ENCODE measurements at regions not wholly inside any gene's neighbourhood (a gene's known extent, or its start where the extent isn't known, plus 50 kb on each side); places are given as distances from the start of the nearest gene placed in this dataset.

GRCh38 chr12:45586486-45586885, 143.0 kb upstream of the ARID2 start:
- Histone ChIP-seq H3K4me1 (no peaks in the 10 kb centered on the region), H3K27ac (no peak overlapping the region), H3K36me3 (no peaks in the 10 kb centered on the region), H3K9me3 (no peaks in the 10 kb centered on the region), H3K27me3 (no peaks in the 10 kb centered on the region), H3K4me3 (no peak overlapping the region)
- intact Hi-C loops (cut with DNase I; ENCODE audit: low total_unique reads), result no loop called here
- DNase-seq, result no peak
- no peak for TF ChIP-seq CTCF (IDR thresholded peaks at IDR 0.05)

GRCh38 chr12:45587012-45587411, 142.5 kb upstream of the ARID2 start:
- no peaks in the 10 kb centered on the region for H3K9me3 ChIP-seq
- no peaks in the 10 kb centered on the region for H3K36me3 ChIP-seq
- DNase-seq, result no peak
- intact Hi-C loops (cut with DNase I; ENCODE audit: low total_unique reads), result no loop called here
- no peak for TF ChIP-seq CTCF (IDR thresholded peaks at IDR 0.05)
- no peak overlapping the region for H3K4me3 ChIP-seq
- no peaks in the 10 kb centered on the region for H3K4me1 ChIP-seq
- peaks cover 0 to 2% of the 10 kb centered on the region in 2 donors for H3K27me3 ChIP-seq
- no peak overlapping the region for H3K27ac ChIP-seq

- Histone ChIP-seq H3K36me3 (no peaks in the 10 kb centered on the region), H3K4me3 (no peak overlapping the region), H3K9me3 (no peaks in the 10 kb centered on the region), H3K4me1 (no peaks in the 10 kb centered on the region), H3K27ac (no peak overlapping the region), H3K27me3 (peaks cover 0 to 2% of the 10 kb centered on the region in 2 donors)
- DNase-seq, result no peak
- TF ChIP-seq CTCF (IDR thresholded peaks at IDR 0.05), result no peak
- intact Hi-C loops (cut with DNase I; ENCODE audit: low total_unique reads), result no loop called here
Measured at GRCh38 chr12:45587877-45588533, 141.5 kb upstream of the ARID2 start.

GRCh38 chr12:45590646-45591045, 138.9 kb upstream of the ARID2 start:
- H3K27ac ChIP-seq, result no peak overlapping the region
- no peak for DNase-seq
- no peaks in the 10 kb centered on the region for H3K4me1 ChIP-seq
- H3K9me3 ChIP-seq, result no peaks in the 10 kb centered on the region
- H3K27me3 ChIP-seq, result peaks cover 0 to 2% of the 10 kb centered on the region in 2 donors
- no peaks in the 10 kb centered on the region for H3K36me3 ChIP-seq
- TF ChIP-seq CTCF (IDR thresholded peaks at IDR 0.05), result no peak
- intact Hi-C loops (cut with DNase I; ENCODE audit: low total_unique reads), result no loop called here
- H3K4me3 ChIP-seq, result no peak overlapping the region

- H3K27me3 ChIP-seq, result peaks cover 0 to 2% of the 10 kb centered on the region in 2 donors
- no peak for TF ChIP-seq CTCF (IDR thresholded peaks at IDR 0.05)
- H3K9me3 ChIP-seq, result no peaks in the 10 kb centered on the region
- no peaks in the 10 kb centered on the region for H3K36me3 ChIP-seq
- DNase-seq, result no peak
- no peak overlapping the region for H3K27ac ChIP-seq
- H3K4me3 ChIP-seq, result no peak overlapping the region
- intact Hi-C loops (cut with DNase I; ENCODE audit: low total_unique reads), result no loop called here
- H3K4me1 ChIP-seq, result no peaks in the 10 kb centered on the region
Measured at GRCh38 chr12:45591635-45592034, 137.9 kb upstream of the ARID2 start.

- H3K27ac ChIP-seq, result no peak overlapping the region
- no peak for TF ChIP-seq CTCF (IDR thresholded peaks at IDR 0.05)
- intact Hi-C loops (cut with DNase I; ENCODE audit: low total_unique reads), result no loop called here
- H3K4me1 ChIP-seq, result no peaks in the 10 kb centered on the region
- H3K9me3 ChIP-seq, result no peaks in the 10 kb centered on the region
- DNase-seq, result no peak
- no peaks in the 10 kb centered on the region for H3K36me3 ChIP-seq
- peaks cover 0 to 2% of the 10 kb centered on the region in 2 donors for H3K27me3 ChIP-seq
- no peak overlapping the region for H3K4me3 ChIP-seq
Measured at GRCh38 chr12:45596366-45596765, 133.1 kb upstream of the ARID2 start.

All from tibial artery (tissue), 4 donors.